ACC112 (cell line): ENCODE measurements at regions not wholly inside any gene's neighbourhood (a gene's known extent, or its start where the extent isn't known, plus 50 kb on each side); places are given as distances from the start of the nearest gene placed in this dataset.

ENCODE experiments used
- H2AFZ ChIP-seq: fragments of 200-600 bp; sonication (generic); one replicate; pipeline ENCODE4 v1.6.0; 2017; ENCODE audit warnings: antibody characterized with exemption, low read length; ENCODE audit not compliant: unreplicated experiment
- H3K27ac ChIP-seq: fragments of 200-600 bp; sonication (generic); 2 replicates; pipeline ENCODE4 v1.5.1; 2014; ENCODE audit warnings: low read depth, mild to moderate bottlenecking, antibody characterized with exemption, low read length, moderate library complexity
- H3K27me3 ChIP-seq: fragments of 200-600 bp; sonication (generic); 2 replicates; pipeline ENCODE4 v1.6.1; 2014; ENCODE audit warnings: mild to moderate bottlenecking, antibody characterized with exemption, low read length, moderate library complexity, mixed read lengths; ENCODE audit not compliant: insufficient read depth
- H3K36me3 ChIP-seq: fragments of 200-600 bp; sonication (generic); 2 replicates; pipeline ENCODE4 v1.6.1; 2016; ENCODE audit warnings: mild to moderate bottlenecking, antibody characterized with exemption, low read length, moderate library complexity, mixed read lengths; ENCODE audit not compliant: insufficient read depth
- H3K4me1 ChIP-seq: fragments of 200-600 bp; sonication (generic); one replicate; pipeline ENCODE4 v1.6.1; 2016; ENCODE audit warnings: low read length, mixed read lengths; ENCODE audit not compliant: insufficient read depth, unreplicated experiment, control insufficient read depth
- H3K4me3 ChIP-seq: fragments of 200-600 bp; sonication (generic); 2 replicates; pipeline ENCODE4 v1.5.1; 2014; ENCODE audit warnings: mild to moderate bottlenecking, low read depth, low read length
- H3K79me2 ChIP-seq: fragments of 200-600 bp; sonication (generic); one replicate; pipeline ENCODE4 v1.6.0; 2016; ENCODE audit warnings: low read length; ENCODE audit not compliant: control insufficient read depth, unreplicated experiment, insufficient read depth

DNA sequence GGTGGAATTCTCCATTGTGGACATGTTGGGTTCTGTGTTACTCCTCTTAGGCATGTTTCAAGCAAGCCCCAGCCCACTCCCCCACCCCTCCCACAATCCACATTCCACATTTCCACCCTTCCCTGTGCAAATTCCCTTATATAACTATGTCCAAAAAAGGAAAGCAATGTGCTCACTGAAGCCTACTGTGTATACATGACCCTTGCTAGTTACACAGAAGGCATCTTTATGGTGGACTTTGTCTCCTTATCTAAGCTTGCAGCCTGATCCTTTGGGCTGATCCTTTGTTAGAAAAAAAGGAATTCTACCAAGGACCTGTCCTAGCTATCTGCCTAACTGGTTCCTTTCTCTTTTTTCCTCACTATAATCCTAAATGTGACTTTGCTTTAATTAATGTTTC, 796.8 kb downstream of the NLGN4X start:
- H3K4me1 ChIP-seq: no peaks in the 10 kb centered on the region
- no peaks in the 10 kb centered on the region for H3K36me3 ChIP-seq
- H3K27ac ChIP-seq: no peak overlapping the region
- no peak overlapping the region for H2AFZ ChIP-seq
- no peaks in the 10 kb centered on the region for H3K79me2 ChIP-seq
- H3K4me3 ChIP-seq: no peak overlapping the region
- H3K27me3 ChIP-seq: no peaks in the 10 kb centered on the region

DNA sequence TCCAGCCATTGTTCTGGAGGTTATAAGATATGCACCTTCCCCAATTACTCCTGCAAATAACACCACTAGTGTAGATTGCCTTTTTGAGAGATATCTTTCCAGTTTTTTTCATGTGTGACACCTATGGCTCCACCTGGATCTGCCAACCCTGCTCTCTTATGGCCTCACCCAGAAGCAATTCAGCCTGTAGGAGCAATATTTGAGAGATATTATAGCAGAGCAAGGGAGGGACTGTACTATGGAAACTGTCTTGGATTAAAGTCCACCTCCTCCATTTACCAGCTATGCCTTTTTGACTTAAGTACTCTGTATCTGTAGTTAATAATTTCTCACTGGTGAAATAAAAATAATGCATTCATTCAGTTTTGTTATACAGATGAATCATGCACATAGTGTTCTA, 803.5 kb downstream of the NLGN4X start:
- Histone ChIP-seq H3K27ac (no peak overlapping the region), H3K79me2 (no peaks in the 10 kb centered on the region), H2AFZ (no peak overlapping the region), H3K4me3 (no peak overlapping the region), H3K36me3 (no peaks in the 10 kb centered on the region), H3K4me1 (no peaks in the 10 kb centered on the region), H3K27me3 (no peaks in the 10 kb centered on the region)

DNA sequence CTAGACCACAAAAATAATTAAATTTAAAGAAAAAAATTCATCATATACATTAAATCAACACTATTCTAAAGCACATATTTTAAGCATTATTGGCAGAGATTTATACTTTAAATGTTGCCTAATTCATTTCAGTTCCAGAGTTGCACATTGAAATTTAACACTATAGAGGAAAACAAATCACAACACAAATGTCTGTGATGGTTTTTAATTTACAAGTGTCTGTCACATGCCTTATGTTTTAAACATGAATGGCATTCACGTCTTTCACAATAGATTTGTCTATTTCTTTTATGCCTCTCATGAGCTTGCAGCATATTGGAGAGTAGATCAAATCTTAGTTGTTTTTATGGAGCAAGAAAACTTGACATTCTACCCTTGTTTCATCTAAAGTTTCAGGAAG, 811.3 kb downstream of the NLGN4X start:
- H3K27me3 ChIP-seq: no peaks in the 10 kb centered on the region
- no peak overlapping the region for H3K27ac ChIP-seq

DNA sequence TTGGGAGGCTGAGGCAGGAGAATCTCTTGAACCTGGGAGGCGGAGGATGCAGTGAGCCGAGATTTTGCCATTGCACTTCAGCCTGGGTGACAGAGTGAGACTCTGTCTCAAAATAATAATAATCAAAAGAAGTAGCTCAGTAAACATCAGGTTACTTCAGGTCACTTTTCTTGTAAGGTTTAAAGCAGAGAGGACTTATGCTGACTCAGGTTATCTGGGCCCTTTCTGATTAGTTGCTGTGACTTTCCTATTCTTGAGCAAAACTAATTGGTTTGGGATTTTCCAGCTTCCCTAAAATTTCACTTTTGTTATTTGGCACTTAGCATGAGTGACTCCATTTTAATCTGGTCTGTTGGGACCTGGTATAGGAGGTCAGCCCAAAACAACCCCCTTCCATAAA, 812.9 kb downstream of the NLGN4X start:
- H3K4me3 ChIP-seq: no peak overlapping the region
- H3K36me3 ChIP-seq: no peaks in the 10 kb centered on the region
- H3K27me3 ChIP-seq: no peaks in the 10 kb centered on the region
- H3K4me1 ChIP-seq: no peaks in the 10 kb centered on the region
- no peak overlapping the region for H3K27ac ChIP-seq
- H2AFZ ChIP-seq: no peak overlapping the region
- no peaks in the 10 kb centered on the region for H3K79me2 ChIP-seq

More for the DNA sequence above, 811.3 kb downstream of the NLGN4X start:
- Histone ChIP-seq H3K36me3 (no peaks in the 10 kb centered on the region), H2AFZ (no peak overlapping the region), H3K79me2 (no peaks in the 10 kb centered on the region), H3K4me1 (no peaks in the 10 kb centered on the region), H3K4me3 (no peak overlapping the region)

DNA sequence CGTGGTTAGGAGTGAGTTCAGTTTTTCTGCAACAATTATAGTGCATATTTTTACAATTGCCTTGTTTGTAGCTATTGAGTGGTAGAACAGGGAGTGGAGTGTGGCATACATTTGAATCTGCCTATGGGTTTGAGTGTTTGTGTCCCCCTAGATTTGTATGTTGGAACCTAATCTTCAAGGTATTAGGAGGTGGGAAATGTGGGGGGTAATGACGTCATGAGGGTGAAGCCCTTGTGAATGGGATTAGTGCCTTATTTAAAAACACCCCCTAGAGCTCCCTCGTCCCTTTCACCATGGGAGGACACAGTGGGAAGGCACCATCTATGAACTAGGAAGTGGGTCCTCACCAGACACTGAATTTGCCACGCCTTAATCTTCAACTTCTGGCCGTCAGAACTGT, 819.6 kb downstream of the NLGN4X start:
- Histone ChIP-seq H3K79me2 (no peaks in the 10 kb centered on the region), H3K27me3 (no peaks in the 10 kb centered on the region), H3K4me3 (no peak overlapping the region), H2AFZ (no peak overlapping the region), H3K36me3 (no peaks in the 10 kb centered on the region), H3K27ac (no peak overlapping the region), H3K4me1 (no peaks in the 10 kb centered on the region)

DNA sequence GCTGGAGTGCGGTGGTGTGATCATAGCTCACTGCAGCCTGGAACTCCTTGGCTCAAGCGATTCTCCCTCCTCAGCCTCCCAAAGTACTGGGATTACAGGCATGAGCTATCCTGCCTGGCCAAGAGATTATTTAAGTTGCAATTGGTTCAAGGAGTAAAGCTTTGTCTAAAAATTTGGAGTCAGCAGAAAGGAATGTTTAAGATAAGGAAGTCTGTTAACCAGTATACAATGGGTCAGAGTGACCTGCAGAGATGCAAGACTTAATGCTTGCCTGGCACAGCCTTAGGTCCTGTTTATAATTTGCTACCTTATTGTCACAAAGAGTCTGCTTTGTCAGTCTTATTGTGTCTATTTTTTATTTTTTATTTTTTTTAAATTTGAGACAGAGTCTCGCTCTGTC, 826.2 kb downstream of the NLGN4X start:
- Histone ChIP-seq H3K27me3 (no peaks in the 10 kb centered on the region), H3K4me1 (no peaks in the 10 kb centered on the region), H3K4me3 (no peak overlapping the region), H3K79me2 (no peaks in the 10 kb centered on the region), H3K27ac (no peak overlapping the region), H2AFZ (no peak overlapping the region), H3K36me3 (no peaks in the 10 kb centered on the region)

DNA sequence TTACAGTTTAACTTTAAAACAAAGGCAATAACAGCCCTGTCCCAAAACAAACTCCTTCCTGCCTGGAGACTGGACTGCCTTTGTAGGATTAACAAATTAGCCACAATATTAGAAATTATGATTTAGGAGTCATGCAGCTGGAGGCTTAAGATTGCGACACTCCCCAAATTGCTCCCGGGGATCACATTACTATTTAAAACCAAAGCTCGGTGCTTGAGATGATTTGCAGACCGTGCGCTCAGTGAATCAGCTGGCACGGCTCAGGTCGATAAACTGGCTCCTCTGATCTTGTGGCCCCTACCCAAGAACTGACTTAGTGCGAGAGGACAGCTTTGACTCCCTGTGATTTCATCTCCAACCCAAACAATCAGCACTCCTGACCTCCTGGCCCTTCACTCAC, 829.3 kb downstream of the NLGN4X start:
- Histone ChIP-seq H3K4me3 (no peak overlapping the region), H3K27me3 (no peaks in the 10 kb centered on the region), H3K36me3 (no peaks in the 10 kb centered on the region), H3K4me1 (no peaks in the 10 kb centered on the region), H2AFZ (no peak overlapping the region), H3K79me2 (no peaks in the 10 kb centered on the region), H3K27ac (no peak overlapping the region)

DNA sequence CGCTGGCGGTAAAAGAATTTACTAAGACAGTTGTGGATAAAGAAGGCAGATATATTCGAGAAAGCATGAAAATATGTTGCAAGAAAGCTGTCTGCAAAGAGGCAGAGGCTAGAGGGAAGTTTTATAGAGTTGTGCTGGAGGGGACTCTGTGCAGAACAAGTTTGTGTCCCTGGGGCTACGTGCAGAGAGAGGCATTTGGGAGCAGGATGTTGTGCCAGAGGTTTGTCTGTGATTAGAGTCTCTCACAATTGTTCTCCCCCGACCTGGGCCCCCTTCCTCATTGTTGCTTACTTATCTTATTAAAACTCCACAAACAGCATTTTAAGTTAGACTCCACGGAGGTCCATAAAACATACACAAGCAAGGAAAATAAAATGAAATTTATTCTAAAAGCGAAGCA, 831.3 kb downstream of the NLGN4X start:
- Histone ChIP-seq H3K4me1 (no peaks in the 10 kb centered on the region), H3K4me3 (no peak overlapping the region), H3K27me3 (no peaks in the 10 kb centered on the region), H3K36me3 (no peaks in the 10 kb centered on the region), H2AFZ (no peak overlapping the region), H3K79me2 (no peaks in the 10 kb centered on the region), H3K27ac (no peak overlapping the region)

DNA sequence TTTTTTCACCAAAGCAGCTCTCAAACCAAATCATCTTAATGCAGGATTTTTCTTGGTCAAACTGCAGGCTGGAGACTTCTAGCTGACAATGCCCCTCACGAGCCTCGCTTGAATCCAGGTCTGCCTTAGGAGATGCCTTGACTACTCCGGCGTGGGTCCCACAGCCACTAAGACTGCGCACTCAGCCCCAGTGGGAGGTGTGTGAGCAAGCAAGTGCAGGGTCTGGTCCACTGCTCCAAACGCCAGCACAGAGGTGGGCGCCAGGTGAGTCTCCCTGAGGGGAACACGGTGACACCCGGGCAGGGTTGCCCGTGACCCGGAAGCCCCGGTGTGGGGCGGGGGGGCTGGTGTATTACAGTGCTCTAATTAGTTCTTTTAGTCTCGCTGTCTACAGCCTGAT, 838.3 kb downstream of the NLGN4X start:
- Histone ChIP-seq H3K4me1 (no peaks in the 10 kb centered on the region), H3K4me3 (no peak overlapping the region), H3K36me3 (no peaks in the 10 kb centered on the region), H3K79me2 (no peaks in the 10 kb centered on the region), H3K27ac (no peak overlapping the region), H2AFZ (no peak overlapping the region), H3K27me3 (no peaks in the 10 kb centered on the region)

DNA sequence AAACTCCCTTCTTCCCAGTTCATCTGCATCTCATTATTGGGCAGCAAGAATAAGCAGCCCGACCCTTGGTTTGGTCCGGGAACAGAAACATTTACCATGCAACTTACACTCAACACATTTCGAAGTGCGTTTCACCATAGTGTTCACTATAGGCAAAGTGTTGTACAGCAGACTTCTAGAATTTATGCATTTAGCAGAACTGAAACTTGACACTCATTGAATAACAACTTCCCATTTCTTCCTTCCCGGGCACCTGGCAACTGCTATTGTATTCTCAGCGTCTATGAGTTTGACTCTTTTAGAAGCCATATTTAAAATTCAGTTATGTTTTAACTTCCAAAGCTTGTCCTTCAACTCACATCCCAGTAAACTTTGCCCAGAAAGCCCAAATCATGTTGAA, 840.6 kb downstream of the NLGN4X start:
- H3K79me2 ChIP-seq: no peaks in the 10 kb centered on the region
- no peak overlapping the region for H3K4me3 ChIP-seq
- no peaks in the 10 kb centered on the region for H3K4me1 ChIP-seq
- no peak overlapping the region for H2AFZ ChIP-seq
- H3K27me3 ChIP-seq: no peaks in the 10 kb centered on the region
- H3K27ac ChIP-seq: no peak overlapping the region
- no peaks in the 10 kb centered on the region for H3K36me3 ChIP-seq

DNA sequence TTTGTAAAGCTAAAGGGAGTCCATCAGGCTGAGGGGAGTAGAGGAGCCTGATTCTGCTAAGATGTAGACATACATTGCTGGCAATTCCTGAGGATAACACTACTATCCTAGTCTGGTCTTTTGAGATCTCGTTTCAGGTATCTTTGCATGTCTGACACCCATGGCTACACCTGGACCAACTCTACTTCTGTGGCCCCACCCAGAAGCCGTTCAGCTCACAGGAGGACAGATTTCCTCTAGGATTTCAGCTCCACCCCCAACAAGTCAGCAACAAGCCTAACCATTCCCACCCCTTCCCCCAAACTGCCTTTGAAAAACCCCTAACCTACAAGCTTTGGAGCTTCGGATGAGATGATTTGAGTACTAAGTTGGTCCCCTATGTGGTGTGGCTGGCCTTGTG, 848.2 kb downstream of the NLGN4X start:
- H2AFZ ChIP-seq: no peak overlapping the region
- no peak overlapping the region for H3K27ac ChIP-seq
- no peaks in the 10 kb centered on the region for H3K36me3 ChIP-seq
- no peaks in the 10 kb centered on the region for H3K27me3 ChIP-seq
- H3K79me2 ChIP-seq: no peaks in the 10 kb centered on the region
- H3K4me3 ChIP-seq: no peak overlapping the region
- no peaks in the 10 kb centered on the region for H3K4me1 ChIP-seq

DNA sequence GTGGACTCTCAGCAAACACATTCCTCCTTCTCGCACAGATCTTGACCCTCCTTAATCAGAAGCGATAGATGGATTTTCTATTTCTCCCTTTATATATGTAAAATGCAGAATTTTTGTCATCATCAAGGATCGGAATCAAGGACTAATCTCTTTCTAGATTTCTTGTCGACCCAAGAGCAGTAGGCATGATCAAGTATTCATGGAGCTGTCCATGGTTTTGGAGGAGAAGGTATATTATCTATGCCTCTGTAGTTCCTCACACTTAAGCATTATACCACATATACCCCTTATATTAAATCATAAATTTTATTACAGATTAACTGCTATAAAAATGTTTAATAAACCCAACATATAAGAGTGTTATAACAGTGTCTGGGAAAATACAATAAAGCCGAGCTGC, 886.8 kb downstream of the NLGN4X start:
- Histone ChIP-seq H3K27ac (no peak overlapping the region), H3K27me3 (no peaks in the 10 kb centered on the region), H3K4me3 (no peak overlapping the region), H3K4me1 (no peaks in the 10 kb centered on the region), H2AFZ (no peak overlapping the region), H3K79me2 (no peaks in the 10 kb centered on the region), H3K36me3 (no peaks in the 10 kb centered on the region)
